ENCODE measurements at regions not wholly inside any gene's neighbourhood (a gene's known extent, or its start where the extent isn't known, plus 50 kb on each side); places are given as distances from the start of the nearest gene placed in this dataset.
"Not testable (repeated sequence)": the region's sequence is repeated elsewhere in the genome, so short reads cannot be mapped to it uniquely, and the experiment has no call there.

DNA sequence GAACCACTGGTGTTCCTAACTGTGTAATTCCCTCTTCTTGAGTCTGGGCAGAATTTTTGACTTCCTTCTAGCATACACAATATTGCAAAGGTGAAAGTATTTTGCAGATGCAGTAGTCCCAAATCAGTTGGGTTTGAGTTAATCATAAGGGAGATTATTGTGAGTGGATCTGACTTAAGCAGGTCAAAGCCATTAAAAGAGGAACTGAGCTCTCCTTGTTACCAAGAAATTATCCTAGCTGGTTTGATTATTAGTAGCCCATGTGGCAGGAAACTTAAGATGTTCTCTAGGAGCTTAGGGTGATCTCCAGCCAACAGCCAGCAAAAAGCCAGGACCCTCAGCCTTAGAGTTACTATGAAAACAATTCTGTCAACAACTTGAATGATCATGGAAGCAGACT is 221.8 kb downstream of the RPIA start:
- no peak for DNase-seq (ENCODE audit: extremely low read depth, low read depth, low spot score)

DNA sequence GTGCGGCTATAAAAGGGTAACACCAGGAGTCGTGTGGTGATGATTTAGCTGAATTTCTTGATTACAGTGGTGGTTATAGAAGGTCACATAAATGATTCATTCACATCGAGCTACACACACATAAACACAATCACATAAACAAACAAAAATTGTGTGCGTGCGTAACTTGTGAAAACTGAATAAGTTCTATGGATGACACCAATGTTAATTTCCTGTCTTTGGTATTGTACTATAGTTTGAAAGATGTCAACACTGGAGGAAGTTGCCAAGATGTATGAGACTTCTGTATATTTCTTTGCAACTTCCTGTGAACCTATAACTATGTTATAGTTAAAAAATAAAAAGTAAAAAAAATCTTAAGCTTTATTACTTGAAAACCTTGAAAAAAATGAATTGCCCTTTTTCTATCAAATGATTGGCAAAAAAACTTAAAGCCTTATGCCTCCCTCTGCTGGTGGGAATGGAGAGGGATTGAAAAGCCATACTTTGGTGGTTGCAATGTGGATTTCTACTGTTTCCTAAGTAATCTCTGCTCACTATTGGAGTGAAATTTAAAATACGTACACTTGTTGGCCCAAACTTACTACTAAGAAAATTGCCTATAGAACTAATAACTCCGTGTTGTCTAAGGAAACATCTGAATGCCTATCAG is 227.7 kb downstream of the RPIA start:
- DNase-seq (ENCODE audit: extremely low read depth, low read depth, low spot score): no peak

DNA sequence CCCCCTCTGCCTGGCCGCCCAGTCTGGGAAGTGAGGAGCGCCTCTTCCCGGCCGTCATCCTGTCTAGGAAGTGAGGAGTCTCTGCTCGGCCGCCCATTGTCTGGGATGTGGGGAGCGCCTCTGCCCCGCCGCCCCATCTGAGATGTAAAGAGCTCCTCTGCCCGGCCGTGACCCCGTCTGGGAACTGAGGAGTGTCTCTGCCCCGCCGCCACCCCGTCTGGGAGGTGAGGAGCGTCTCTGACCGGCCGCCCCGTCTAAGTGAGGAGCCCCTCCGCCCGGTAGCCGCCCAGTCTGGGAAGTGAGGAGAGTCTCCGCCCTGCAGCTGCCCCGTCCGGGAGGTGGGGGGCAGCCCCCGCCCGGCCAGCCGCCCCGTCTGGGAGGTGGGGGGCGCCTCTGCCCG is 228.9 kb downstream of the RPIA start:
- DNase-seq (ENCODE audit: extremely low read depth, low read depth, low spot score): not testable (repeated sequence)

DNA sequence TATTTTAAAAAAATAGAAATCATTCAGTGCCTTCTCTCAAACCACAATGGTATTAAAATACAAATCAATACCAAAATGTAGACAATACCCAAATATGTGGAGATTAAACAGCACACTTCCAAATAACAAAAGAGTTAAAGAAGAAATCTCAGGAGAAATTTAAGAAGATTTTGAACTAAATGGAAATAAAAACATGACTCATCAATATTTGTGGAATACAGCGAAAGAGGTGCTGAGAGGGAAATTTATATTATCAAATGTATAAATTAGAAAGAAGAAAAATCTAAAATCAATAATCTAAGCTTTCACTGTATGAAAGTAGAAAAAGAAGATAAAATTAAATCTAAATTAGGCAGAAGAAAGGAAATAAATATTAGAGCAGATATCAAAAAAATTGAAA is 233.1 kb downstream of the RPIA start:
- no peak for DNase-seq (ENCODE audit: extremely low read depth, low read depth, low spot score)

GRCh38 chr2:88925770-88926462 is 234.4 kb downstream of the RPIA start:
- DNase-seq (ENCODE audit: extremely low read depth, low read depth, low spot score): no peak

- DNase-seq (ENCODE audit: extremely low read depth, low read depth, low spot score): no peak
Measured at GRCh38 chr2:88927128-88927527, 235.7 kb downstream of the RPIA start.

- no peak for DNase-seq (ENCODE audit: extremely low read depth, low read depth, low spot score)
Measured at GRCh38 chr2:88930659-88931058, 239.2 kb downstream of the RPIA start.

DNA sequence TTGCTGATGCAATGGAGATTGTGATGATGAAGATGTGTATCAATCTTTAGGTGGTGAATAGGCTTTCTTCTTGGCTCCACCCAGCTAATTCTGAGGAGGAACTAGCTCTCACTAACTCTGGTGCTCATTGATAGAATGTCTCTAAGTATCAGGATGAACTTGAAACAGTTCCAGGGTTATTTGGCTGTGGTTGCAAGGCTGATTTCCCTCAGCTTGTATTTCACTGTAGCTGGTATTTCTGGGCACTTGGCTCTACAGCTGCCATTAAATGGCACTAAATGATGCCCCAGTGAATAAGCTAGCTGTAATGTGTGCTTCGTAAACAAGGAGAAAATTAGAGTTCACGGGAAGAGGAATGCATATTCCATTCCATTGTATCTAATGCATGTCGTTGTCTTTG is 241.2 kb downstream of the RPIA start:
- DNase-seq (ENCODE audit: extremely low read depth, low read depth, low spot score): no peak

DNA sequence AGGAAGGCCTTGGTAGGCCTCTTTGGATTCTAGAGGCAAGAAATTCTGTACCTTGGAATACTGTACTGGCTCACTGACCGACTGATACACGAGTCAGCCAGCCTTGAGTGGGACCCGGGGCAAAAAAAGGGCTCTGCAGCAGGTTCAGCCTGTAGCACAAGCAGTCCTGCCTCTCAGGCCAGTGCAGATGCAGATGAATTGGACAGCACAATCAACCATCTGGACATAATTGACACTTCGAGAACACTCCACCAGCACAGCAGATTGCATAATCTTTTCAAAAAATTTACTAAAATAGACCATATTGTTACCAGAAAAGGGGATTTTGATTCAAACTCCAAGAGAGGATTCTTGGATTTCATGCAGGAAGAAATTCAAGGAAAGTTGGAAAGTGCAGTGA is 241.6 kb downstream of the RPIA start:
- DNase-seq (ENCODE audit: extremely low read depth, low read depth, low spot score): no peak

DNA sequence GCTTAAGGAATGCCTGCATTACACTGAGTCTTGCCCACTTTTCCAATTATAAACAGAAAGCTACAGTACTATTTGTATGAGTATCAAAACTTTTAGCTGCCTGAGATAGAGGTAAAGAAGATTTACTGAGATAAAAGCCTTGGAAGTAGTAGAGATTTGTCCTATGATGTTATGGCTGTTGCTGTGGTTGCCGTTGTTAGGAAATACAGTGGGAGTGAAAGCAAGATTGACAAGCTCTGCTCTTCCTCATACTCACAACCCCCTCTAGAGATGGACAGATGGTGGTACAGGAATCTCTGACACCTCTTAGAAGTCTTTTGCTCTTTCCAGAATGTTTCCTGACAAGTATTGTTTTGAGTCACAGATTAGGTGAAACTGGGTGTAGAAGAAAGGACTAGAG is 242.5 kb downstream of the RPIA start:
- DNase-seq (ENCODE audit: extremely low read depth, low read depth, low spot score): no peak

- not testable (repeated sequence) for DNase-seq (ENCODE audit: extremely low read depth, low read depth, low spot score)
Measured at GRCh38 chr2:88941178-88941577, 249.7 kb downstream of the RPIA start.

- DNase-seq (ENCODE audit: extremely low read depth, low read depth, low spot score): no peak
Measured at GRCh38 chr2:88942798-88943197, 251.3 kb downstream of the RPIA start.

DNA sequence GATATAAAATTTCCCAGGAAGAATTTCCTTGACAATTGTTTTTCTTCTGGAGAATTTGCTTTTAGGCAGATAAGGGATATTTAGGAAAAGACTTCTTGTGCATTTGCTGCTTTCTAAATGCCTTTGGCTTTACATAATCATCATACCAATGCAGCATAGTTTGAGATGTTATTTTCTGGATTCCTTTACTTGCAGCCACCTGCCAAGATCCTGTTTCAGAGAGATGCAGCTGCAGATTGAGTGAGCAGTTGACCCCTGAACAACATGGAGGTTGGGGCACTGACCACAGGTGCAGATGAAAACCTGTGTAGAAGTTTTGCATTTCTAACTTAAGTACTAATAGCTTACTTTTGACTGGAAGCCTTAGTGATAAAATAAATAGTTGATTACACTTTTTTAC is 257.9 kb downstream of the RPIA start:
- no peak for DNase-seq (ENCODE audit: extremely low read depth, low read depth, low spot score)

GRCh38 chr2:88950010-88950409 is 258.5 kb downstream of the RPIA start:
- no peak for DNase-seq (ENCODE audit: extremely low read depth, low read depth, low spot score)

DNA sequence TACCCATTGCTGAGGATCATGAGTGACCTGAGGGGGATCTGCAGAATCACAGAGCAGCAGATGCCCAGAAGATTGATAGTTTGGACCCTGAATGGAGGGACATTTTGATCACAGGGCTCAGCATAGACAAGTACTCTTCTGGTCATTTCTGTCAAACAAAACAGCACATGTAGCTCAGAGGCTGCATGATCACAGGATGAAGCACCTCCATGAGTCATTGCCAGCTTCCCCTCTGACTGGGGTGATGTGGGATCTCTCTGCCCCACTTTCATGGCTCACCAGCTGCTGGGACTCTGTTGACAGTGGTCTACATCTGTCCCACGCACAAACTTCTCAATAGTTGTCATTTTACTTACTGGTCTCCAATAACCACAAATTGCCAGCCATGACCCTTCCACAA is 264.1 kb downstream of the RPIA start:
- no peak for DNase-seq (ENCODE audit: extremely low read depth, low read depth, low spot score)

GRCh38 chr2:88959480-88960204 is 268.2 kb downstream of the RPIA start:
- DNase-seq (ENCODE audit: extremely low read depth, low read depth, low spot score): no peak

- not testable (repeated sequence) for DNase-seq (ENCODE audit: extremely low read depth, low read depth, low spot score)
Measured at GRCh38 chr2:88961323-88961722, 269.9 kb downstream of the RPIA start.

DNA sequence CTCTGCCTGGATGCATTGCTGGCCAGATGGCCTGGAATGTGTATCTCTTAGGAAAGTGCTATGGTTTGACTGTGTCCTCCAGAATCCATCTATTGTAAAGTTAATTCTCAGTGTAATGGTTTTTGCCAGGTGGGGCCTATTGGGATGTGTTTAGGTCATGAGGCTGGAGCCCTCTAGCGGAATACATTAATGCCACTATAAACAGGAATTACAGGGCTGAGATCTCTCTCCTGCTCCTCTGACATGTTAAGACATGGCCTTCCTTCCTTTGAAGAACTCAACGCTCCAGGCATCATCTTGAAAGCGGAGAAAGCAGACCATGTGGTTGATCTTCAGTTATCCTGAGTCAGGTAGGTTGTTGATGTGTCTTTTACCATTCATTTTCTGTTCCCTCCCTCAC is 276.4 kb downstream of the RPIA start:
- no peak for DNase-seq (ENCODE audit: extremely low read depth, low read depth, low spot score)

GRCh38 chr2:88978011-88978410 is 286.5 kb downstream of the RPIA start:
- DNase-seq (ENCODE audit: extremely low read depth, low read depth, low spot score): not testable (repeated sequence)

DNA sequence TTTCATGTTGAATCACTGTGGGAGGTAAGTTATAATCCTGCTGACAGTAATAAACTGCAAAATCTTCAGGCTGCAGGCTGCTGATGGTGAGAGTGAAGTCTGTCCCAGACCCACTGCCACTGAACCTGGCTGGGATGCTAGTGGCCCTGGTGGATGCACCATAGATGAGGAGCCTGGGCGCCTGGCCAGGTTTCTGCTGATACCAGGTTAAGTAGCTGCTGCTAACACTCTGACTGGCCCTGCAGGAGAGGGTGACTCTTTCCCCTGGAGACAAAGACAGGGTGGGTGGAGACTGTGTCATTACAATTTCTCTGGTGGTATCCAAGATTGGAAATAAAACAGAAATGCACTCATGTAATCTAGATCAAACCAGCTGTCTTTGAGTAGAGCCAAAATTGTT is 287.0 kb downstream of the RPIA start:
- not testable (repeated sequence) for DNase-seq (ENCODE audit: extremely low read depth, low read depth, low spot score)

DNA sequence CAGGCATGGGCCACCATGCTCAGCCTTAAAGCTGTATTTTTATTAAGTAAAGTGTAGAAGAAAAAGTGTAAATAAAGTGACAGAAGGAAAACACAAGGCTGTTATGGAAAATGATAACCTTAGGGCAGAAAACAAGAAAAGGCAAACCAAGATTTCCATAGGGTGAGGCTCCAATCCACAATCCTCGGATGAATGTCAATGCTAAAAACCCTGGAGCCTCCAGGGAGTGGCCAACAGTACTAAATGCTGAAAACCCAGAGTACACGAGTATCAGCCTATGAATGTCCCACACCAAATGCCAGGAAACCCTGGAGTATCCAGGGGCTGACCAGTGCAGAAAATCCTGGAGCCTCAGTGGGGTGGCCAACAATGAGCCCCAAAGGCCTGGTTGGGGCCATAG is 292.6 kb downstream of the RPIA start:
- DNase-seq (ENCODE audit: extremely low read depth, low read depth, low spot score): not testable (repeated sequence)

DNA sequence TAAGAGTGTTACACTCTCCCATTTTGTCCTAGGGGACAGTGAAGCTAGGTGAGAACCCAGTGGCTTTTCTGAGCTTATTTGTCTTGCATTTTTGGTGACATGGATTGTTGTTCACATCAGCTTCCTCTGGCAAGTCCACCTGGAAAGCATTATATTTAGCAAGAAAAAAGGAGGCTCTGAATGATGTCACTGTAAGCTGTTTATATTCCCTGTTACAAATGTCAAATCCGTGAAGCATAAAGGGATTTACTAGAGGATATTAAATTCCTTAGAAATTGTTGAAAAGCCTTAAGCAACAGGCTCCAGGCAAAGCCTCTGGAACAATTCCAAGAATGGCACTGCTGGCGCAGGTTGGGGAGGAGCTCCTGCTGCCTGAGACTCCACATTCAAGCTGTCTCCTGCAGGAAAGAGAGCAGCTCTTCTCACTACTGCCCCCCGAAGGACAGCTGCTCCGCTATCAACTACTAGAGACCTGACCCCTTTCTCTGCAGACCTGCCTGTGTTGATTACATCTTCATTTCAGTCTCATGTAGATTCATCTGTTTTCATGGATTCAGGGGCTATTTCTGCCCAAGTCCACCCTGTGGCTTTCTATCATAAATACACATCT is 295.4 kb downstream of the RPIA start:
- not testable (repeated sequence) for DNase-seq (ENCODE audit: extremely low read depth, low read depth, low spot score)

Measured in glomerular endothelial cell (primary cell).